Smooth muscle cell (in vitro differentiated cells): ENCODE measurements at regions not wholly inside any gene's neighbourhood (a gene's known extent, or its start where the extent isn't known, plus 50 kb on each side); places are given as distances from the start of the nearest gene placed in this dataset.
A peak's percentile ranks its signal among the peaks of the same experiment; 100 is the strongest.

Experiments
- DNase-seq: peaks from one replicate; lab custom pipeline; 2025; ENCODE audit not compliant: unreplicated experiment; lab: John Stamatoyannopoulos, UW
- H2AFZ ChIP-seq: fragments of 200-600 bp; sonication (generic); 2 replicates; pipeline ENCODE4 v1.6.0; 2016; ENCODE audit warnings: antibody characterized with exemption, low read depth, mild to moderate bottlenecking
- H3F3A ChIP-seq: fragments of 200-600 bp; sonication (generic); 2 replicates; pipeline ENCODE4 v1.6.0; 2017; ENCODE audit warnings: antibody characterized with exemption, low read depth
- H3K27ac ChIP-seq: fragments of 200-600 bp; sonication (generic); 2 replicates; pipeline ENCODE4 v1.5.1; 2016; ENCODE audit warnings: low read depth, mild to moderate bottlenecking
- H3K27me3 ChIP-seq: fragments of 200-600 bp; sonication (generic); 2 replicates; pipeline ENCODE4 v1.6.1; 2016; ENCODE audit warnings: low read depth, mild to moderate bottlenecking
- H3K36me3 ChIP-seq: fragments of 200-600 bp; sonication (generic); 2 replicates; pipeline ENCODE4 v1.5.1; 2016; ENCODE audit warnings: low read depth
- H3K4me1 ChIP-seq: fragments of 200-600 bp; sonication (generic); 2 replicates; pipeline ENCODE4 v1.5.1; 2016; ENCODE audit warnings: low read depth
- H3K4me2 ChIP-seq: fragments of 200-600 bp; sonication (generic); 2 replicates; pipeline ENCODE4 v1.6.0; 2016; ENCODE audit warnings: mild to moderate bottlenecking
- H3K4me3 ChIP-seq: fragments of 200-600 bp; sonication (generic); 2 replicates; pipeline ENCODE4 v1.5.1; 2016; ENCODE audit warnings: mild to moderate bottlenecking
- H3K79me2 ChIP-seq: fragments of 200-600 bp; sonication (generic); 2 replicates; pipeline ENCODE4 v1.6.0; 2016; ENCODE audit warnings: low read depth, mild to moderate bottlenecking
- H3K9ac ChIP-seq: fragments of 200-600 bp; sonication (generic); 2 replicates; pipeline ENCODE4 v1.6.0; 2016; ENCODE audit warnings: low read depth
- H3K9me3 ChIP-seq: fragments of 200-600 bp; sonication (generic); replicated peaks from 2 replicates; pipeline ENCODE4 v1.5.1; 2016; ENCODE audit warnings: low read depth
- H4K20me1 ChIP-seq: fragments of 200-600 bp; sonication (generic); 2 replicates; pipeline ENCODE4 v1.6.0; 2016; ENCODE audit warnings: low read depth
- CTCF ChIP-seq: fragments of 200-600 bp; sonication (generic); IDR thresholded peaks from 2 replicates; pipeline ENCODE4 v1.5.1; 2017; ENCODE audit warnings: borderline replicate concordance, mild to moderate bottlenecking, antibody characterized with exemption; ENCODE audit not compliant: insufficient read depth, poor library complexity, severe bottlenecking
- WGBS: methylation state at CpG from one replicate; pipeline ENCODE4 v1.1.7; 2016; ENCODE audit warnings: low lambda C conversion rate; 5-methylcytosine and 5-hydroxymethylcytosine counted together

DNA sequence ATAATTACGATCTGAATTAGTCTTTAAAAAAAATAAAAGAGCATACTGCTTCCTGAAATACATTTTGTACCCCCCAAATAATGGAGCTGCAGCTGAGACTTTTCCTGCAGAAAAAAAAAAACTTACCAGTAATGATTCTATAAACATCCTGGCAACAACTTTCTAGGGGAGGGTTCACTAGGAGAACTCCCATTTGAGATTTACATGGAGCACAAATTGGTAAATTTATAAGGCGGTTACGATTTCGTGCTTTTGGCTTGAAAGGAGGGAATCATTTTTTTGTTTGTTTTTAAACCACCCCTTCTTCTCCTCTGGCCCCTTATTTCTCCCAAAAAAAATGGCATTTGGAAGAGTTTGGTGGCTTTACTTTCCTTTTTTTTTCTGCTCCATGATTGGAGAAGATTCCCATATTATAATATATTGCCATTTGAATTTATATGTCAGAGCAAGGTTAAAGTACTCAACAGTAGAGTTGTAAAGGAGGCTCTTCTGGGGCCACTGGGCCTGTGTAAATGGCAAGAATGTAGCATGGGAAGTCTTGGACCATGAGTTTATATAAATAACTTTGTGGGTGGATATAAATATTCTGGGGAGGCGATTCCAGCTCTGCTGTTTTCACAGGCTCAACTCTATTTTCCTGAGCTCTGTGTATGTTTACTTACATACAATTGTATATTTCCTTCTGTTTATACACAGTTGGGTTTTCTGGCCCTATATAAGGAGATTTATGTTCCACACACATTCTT is 159.9 kb downstream of the CSNK1G3 start:
- no peak overlapping the region for H3K4me2 ChIP-seq
- no peak overlapping the region for H3K4me3 ChIP-seq
- no peak overlapping the region for H3K27ac ChIP-seq
- peaks cover 25% of the 10 kb centered on the region for H3K4me1 ChIP-seq
- DNase-seq, result no peak
- TF ChIP-seq CTCF, result no peak
- H3K9ac ChIP-seq, result no peak overlapping the region
- H4K20me1 ChIP-seq, result no peaks in the 10 kb centered on the region
- no peaks in the 10 kb centered on the region for H3K9me3 ChIP-seq
- H2AFZ ChIP-seq, result no peak overlapping the region
- H3K27me3 ChIP-seq, result no peaks in the 10 kb centered on the region
- H3K36me3 ChIP-seq, result no peaks in the 10 kb centered on the region
- no peaks in the 10 kb centered on the region for H3K79me2 ChIP-seq
- H3F3A ChIP-seq, result peaks cover 8% of the 10 kb centered on the region
- 82% methylated on average over 5 of the region's 5 CpGs for WGBS

- 7% methylated on average over 4 of the region's 4 CpGs for WGBS
- no peak for DNase-seq
Measured at GRCh38 chr5:123671042-123671441, 159.1 kb downstream of the CSNK1G3 start.

More at GRCh38 chr5:123671042-123671441, 159.1 kb downstream of the CSNK1G3 start:
- H2AFZ ChIP-seq, result no peak overlapping the region
- TF ChIP-seq CTCF, result peak; percentile 77
- H3K9me3 ChIP-seq, result peaks cover 1% of the 10 kb centered on the region
- no peak overlapping the region for H3K9ac ChIP-seq
- peak overlapping the region; percentile 7 for H3K4me3 ChIP-seq
- H3K27ac ChIP-seq, result no peak overlapping the region
- H4K20me1 ChIP-seq, result no peaks in the 10 kb centered on the region
- no peaks in the 10 kb centered on the region for H3K27me3 ChIP-seq
- no peaks in the 10 kb centered on the region for H3K79me2 ChIP-seq
- H3K4me1 ChIP-seq, result peaks cover 25% of the 10 kb centered on the region
- H3K36me3 ChIP-seq, result no peaks in the 10 kb centered on the region
- H3F3A ChIP-seq, result peaks cover 8% of the 10 kb centered on the region
- peak overlapping the region; percentile 24 for H3K4me2 ChIP-seq
